NB4 (cell line): ENCODE measurements at regions not wholly inside any gene's neighbourhood (a gene's known extent, or its start where the extent isn't known, plus 50 kb on each side); places are given as distances from the start of the nearest gene placed in this dataset.

Source experiments
- DNase-seq: peaks from one replicate; pipeline ENCODE4 v3.0.0; 2010; ENCODE audit warnings: low read depth
- H3K4me3 ChIP-seq: one replicate; pipeline ENCODE4 v1.5.1; 2011; ENCODE audit warnings: mild to moderate bottlenecking, low read depth, low read length, moderate library complexity
- CTCF ChIP-seq: IDR thresholded peaks from one replicate; pipeline ENCODE4 v1.5.1; 2012; ENCODE audit warnings: low read depth, low read length
- MYC ChIP-seq: IDR thresholded peaks from 2 replicates; pipeline ENCODE4 v1.6.1; 2011; ENCODE audit warnings: low read depth, low read length
- POLR2A ChIP-seq: IDR thresholded peaks from 2 replicates; pipeline ENCODE4 v1.6.1; 2011; ENCODE audit warnings: mild to moderate bottlenecking; ENCODE audit not compliant: insufficient read length; ENCODE audit errors: extremely low read depth
- TF ChIP-seq, protein P1 (sequence below): IDR thresholded peaks from 2 replicates; pipeline ENCODE4 v1.6.1; 2011; ENCODE audit warnings: low read depth, low read length

GRCh38 chr1:96425382-96426129 is 296.0 kb upstream of the PTBP2 start:
- H3K4me3 ChIP-seq = no peak overlapping the region
- no peak for TF ChIP-seq CTCF
- TF ChIP-seq, protein P1, sequence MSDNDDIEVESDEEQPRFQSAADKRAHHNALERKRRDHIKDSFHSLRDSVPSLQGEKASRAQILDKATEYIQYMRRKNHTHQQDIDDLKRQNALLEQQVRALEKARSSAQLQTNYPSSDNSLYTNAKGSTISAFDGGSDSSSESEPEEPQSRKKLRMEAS = no peak
- TF ChIP-seq POLR2A = no peak
- no peak for TF ChIP-seq MYC
- DNase-seq = no peak

DNA sequence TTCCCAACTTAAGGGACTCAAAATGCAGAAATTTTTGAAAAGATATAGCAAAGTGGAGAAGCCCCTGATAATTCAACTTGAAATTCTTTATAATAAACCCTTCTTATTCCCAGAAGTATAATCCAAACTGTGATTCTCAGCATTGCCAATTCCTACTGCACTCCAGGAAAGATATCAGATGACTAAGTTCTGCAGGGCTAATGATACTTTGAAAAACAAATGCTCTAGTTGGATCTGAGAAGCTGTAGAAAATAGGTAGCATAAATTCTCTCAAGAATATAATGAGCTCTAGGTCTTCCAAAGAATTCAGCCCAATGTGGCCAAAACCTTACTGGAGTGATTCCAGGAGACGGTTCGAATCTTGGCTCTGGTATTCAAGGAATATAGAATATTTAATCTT is 294.0 kb upstream of the PTBP2 start:
- no peak for DNase-seq
- TF ChIP-seq CTCF = no peak
- TF ChIP-seq, protein P1 = no peak
- TF ChIP-seq POLR2A = no peak
- no peak for TF ChIP-seq MYC

DNA sequence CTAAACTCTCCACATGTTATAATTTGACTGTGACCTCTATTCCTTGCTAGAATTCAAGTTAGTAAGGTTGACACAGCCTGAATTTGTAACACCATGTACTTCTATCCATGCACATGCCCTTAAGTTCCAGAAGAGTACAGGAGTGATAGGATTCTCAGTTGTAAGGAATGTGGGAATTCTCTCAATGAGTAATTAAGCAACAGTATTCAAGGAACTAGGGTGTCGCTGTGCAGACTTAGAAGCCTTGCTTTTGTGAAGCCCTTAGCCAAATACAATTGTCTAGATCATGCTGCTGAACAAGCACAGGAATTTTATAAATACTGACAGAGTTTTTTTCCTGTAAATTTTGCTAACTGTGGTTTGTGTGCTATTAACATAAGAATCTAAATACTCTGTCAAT is 276.3 kb upstream of the PTBP2 start:
- DNase-seq = no peak
- TF ChIP-seq, protein P1 = no peak
- TF ChIP-seq MYC (no peak), CTCF (no peak), POLR2A (no peak)
- no peak overlapping the region for H3K4me3 ChIP-seq

More for the DNA sequence above, 294.0 kb upstream of the PTBP2 start:
- H3K4me3 ChIP-seq = no peak overlapping the region

GRCh38 chr1:96464066-96464465 is 257.5 kb upstream of the PTBP2 start:
- no peak for DNase-seq
- no peak overlapping the region for H3K4me3 ChIP-seq
- TF ChIP-seq, protein P1 = no peak
- TF ChIP-seq POLR2A (no peak), CTCF (no peak), MYC (no peak)

DNA sequence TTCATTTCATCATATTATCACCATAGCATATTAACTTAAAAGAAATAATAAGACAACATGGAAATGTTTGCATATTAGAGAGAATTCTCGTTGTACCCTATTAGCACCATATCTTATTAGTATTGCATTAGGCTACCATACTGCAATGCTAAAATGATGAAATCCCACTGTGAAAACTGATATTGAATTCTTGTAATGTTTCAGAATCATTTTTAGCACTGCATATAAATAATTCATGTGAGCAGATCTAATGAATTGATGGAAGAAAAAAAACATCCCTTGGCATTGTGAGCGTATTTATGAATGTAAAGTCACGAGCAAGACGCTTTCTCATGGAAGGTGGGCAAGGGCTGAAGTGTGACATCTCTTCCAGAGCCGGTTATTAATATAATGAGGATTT is 257.1 kb upstream of the PTBP2 start:
- H3K4me3 ChIP-seq = no peak overlapping the region
- TF ChIP-seq CTCF (no peak), POLR2A (no peak), MYC (no peak)
- TF ChIP-seq, protein P1 = no peak
- no peak for DNase-seq

- no peak for TF ChIP-seq CTCF
- no peak for TF ChIP-seq MYC
- no peak for TF ChIP-seq POLR2A
- TF ChIP-seq, protein P1 = no peak
- no peak for DNase-seq
- H3K4me3 ChIP-seq = no peak overlapping the region
Observed at GRCh38 chr1:96464991-96465390, 256.6 kb upstream of the PTBP2 start.
